HL-60 (cell line): ENCODE measurements at regions not wholly inside any gene's neighbourhood (a gene's known extent, or its start where the extent isn't known, plus 50 kb on each side); places are given as distances from the start of the nearest gene placed in this dataset.

ENCODE experiments used
- DNase-seq, 2 experiments: peaks; one replicate each; pipeline ENCODE4 v3.0.0-alpha.2; 2010 to 2020; ENCODE audit warnings: low read depth in 1 of 2, low spot score in 1 of 2
- H3K27ac ChIP-seq: fragments of 250-450 bp; sonication (Bioruptor Pico); replicated peaks from 2 replicates; pipeline ENCODE4 v1.5.1; 2020; ENCODE audit warnings: mild to moderate bottlenecking, moderate library complexity
- H3K27me3 ChIP-seq: fragments of 250-450 bp; sonication (Bioruptor Pico); 2 replicates; pipeline ENCODE4 v1.5.1; 2021; ENCODE audit warnings: mild to moderate bottlenecking, moderate library complexity; ENCODE audit not compliant: insufficient read depth, poor library complexity, severe bottlenecking
- H3K4me3 ChIP-seq: replicated peaks from 2 replicates; pipeline ENCODE4 v1.5.1; 2011; ENCODE audit warnings: mild to moderate bottlenecking, control low read depth, low read length; ENCODE audit not compliant: insufficient read depth
- CTCF ChIP-seq: IDR thresholded peaks from one replicate; pipeline ENCODE4 v1.5.1; 2011; ENCODE audit warnings: low read length, control low read depth, inconsistent platforms; ENCODE audit not compliant: insufficient read depth
- GABPA ChIP-seq: IDR thresholded peaks from 2 replicates; pipeline ENCODE4 v1.6.1; 2012; ENCODE audit warnings: low read depth
- POLR2AphosphoS5 ChIP-seq: IDR thresholded peaks from 2 replicates; pipeline ENCODE4 v1.6.1; 2012; ENCODE audit warnings: low read depth
- SPI1 ChIP-seq: IDR thresholded peaks from 2 replicates; pipeline ENCODE4 v1.6.1; 2012; ENCODE audit warnings: low read depth, mild to moderate bottlenecking, borderline replicate concordance
- TF ChIP-seq, protein P1 (sequence below): IDR thresholded peaks from 2 replicates; pipeline ENCODE4 v1.6.1; 2012; ENCODE audit warnings: low read depth; ENCODE audit not compliant: insufficient replicate concordance

DNA sequence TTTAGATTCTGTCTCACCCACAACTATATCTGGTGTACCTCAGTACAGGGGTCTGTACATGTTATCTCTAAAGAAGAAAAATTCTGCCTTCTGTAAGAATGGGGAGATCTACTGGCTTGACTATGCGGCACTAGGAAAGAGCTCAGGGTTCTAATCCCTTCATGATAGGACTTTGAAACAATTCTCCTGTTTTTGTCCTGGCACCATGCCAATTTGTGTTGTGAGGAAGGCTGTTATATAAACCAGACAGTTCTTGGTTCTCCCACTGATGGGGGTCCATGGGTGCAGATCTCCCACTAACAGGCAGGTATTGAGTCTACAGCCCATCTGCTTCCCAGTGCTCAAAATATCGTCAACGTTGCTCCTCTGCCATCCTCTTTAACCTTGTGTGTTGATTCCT lies 883.7 kb downstream of the GALC start:
- H3K27me3 ChIP-seq: no peaks in the 10 kb centered on the region
- TF ChIP-seq CTCF: no peak
- TF ChIP-seq, protein P1, sequence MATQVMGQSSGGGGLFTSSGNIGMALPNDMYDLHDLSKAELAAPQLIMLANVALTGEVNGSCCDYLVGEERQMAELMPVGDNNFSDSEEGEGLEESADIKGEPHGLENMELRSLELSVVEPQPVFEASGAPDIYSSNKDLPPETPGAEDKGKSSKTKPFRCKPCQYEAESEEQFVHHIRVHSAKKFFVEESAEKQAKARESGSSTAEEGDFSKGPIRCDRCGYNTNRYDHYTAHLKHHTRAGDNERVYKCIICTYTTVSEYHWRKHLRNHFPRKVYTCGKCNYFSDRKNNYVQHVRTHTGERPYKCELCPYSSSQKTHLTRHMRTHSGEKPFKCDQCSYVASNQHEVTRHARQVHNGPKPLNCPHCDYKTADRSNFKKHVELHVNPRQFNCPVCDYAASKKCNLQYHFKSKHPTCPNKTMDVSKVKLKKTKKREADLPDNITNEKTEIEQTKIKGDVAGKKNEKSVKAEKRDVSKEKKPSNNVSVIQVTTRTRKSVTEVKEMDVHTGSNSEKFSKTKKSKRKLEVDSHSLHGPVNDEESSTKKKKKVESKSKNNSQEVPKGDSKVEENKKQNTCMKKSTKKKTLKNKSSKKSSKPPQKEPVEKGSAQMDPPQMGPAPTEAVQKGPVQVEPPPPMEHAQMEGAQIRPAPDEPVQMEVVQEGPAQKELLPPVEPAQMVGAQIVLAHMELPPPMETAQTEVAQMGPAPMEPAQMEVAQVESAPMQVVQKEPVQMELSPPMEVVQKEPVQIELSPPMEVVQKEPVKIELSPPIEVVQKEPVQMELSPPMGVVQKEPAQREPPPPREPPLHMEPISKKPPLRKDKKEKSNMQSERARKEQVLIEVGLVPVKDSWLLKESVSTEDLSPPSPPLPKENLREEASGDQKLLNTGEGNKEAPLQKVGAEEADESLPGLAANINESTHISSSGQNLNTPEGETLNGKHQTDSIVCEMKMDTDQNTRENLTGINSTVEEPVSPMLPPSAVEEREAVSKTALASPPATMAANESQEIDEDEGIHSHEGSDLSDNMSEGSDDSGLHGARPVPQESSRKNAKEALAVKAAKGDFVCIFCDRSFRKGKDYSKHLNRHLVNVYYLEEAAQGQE: no peak
- no peak for TF ChIP-seq POLR2AphosphoS5
- TF ChIP-seq GABPA: no peak
- TF ChIP-seq SPI1: no peak
- H3K27ac ChIP-seq: no peak overlapping the region
- no peak for DNase-seq
- no peak overlapping the region for H3K4me3 ChIP-seq

- Histone ChIP-seq H3K27me3 (no peaks in the 10 kb centered on the region), H3K4me3 (no peak overlapping the region), H3K27ac (no peak overlapping the region)
- TF ChIP-seq, protein P1: no peak
- no peak for TF ChIP-seq CTCF
- no peak for TF ChIP-seq POLR2AphosphoS5
- DNase-seq: no peak
Observed at GRCh38 chr14:87108726-87109125, 884.3 kb downstream of the GALC start.

DNA sequence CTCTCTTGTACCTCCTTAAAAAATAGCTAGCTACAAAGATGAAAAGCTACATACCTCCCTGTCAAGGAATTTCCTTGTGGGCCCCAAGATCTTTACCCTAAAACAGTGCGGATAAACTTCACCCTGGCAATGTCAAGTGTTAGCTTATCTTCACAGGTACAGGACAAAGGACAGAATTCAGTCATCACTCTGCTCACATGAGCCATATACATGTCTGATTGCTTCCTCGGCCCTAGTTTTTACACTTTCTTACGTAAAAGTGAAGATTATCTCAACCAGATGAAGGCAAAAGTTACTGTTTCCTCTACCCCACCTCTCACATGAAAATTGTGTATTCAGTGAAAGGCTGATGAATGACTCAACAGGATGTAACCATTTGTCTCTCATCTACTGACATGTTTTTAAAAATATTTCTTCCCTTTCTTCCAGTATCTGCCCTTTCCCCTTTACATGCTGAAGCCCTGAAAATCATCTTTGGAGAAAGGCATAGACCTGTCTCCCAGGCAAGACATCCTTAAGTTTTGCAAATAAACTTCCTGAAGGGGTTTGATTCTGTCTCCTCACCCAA lies 890.1 kb downstream of the GALC start:
- DNase-seq: no peak

More for the DNA sequence above, 890.1 kb downstream of the GALC start:
- H3K27me3 ChIP-seq: no peaks in the 10 kb centered on the region
- TF ChIP-seq POLR2AphosphoS5: no peak
- no peak for TF ChIP-seq GABPA
- no peak for TF ChIP-seq SPI1
- TF ChIP-seq CTCF: no peak
- TF ChIP-seq, protein P1: no peak
- no peak overlapping the region for H3K4me3 ChIP-seq
- H3K27ac ChIP-seq: no peak overlapping the region
